Pancreas (tissue), 10 donors: ENCODE measurements at regions not wholly inside any gene's neighbourhood (a gene's known extent, or its start where the extent isn't known, plus 50 kb on each side); places are given as distances from the start of the nearest gene placed in this dataset.

Source experiments
- ATAC-seq, 4 donors: fragments of 200-7000 bp; cut with Tn5 transposase; one replicate each; pipeline versions ENCODE4 v1.8.0 to v1.9.1; 2020; ENCODE audit warnings: mild to moderate bottlenecking in 4 of 4, moderate library complexity in 4 of 4
- DNase-seq, 6 donors: peaks; one replicate each; pipeline ENCODE4 v3.0.0-alpha.2; 2020
- FAIRE-seq: peaks from 2 replicates; lab custom pipeline; 2012; peaks lifted over from hg19 to GRCh38; lab: Jason Lieb, UNC
- H3K27ac ChIP-seq, 4 donors: fragments of 200-600 bp; sonication (generic); 1 replicate in 3 of 4; 2 replicates in 1 of 4; pipeline versions ENCODE4 v1.5.0 to v1.8.0; 2020
- H3K27me3 ChIP-seq, 4 donors: fragments of 200-600 bp; one replicate each; pipeline ENCODE4 v1.8.0; 2021
- H3K36me3 ChIP-seq, 3 donors: fragments of 200-600 bp; sonication (generic) in 1 of 3; one replicate each; pipeline versions ENCODE4 v1.5.0 to v1.8.0; 2020 to 2021
- H3K4me1 ChIP-seq, 3 donors: fragments of 200-600 bp; one replicate each; pipeline ENCODE4 v1.8.0; 2021
- H3K4me3 ChIP-seq, 4 donors: fragments of 200-600 bp; sonication (generic) in 2 of 4; one replicate each; pipeline versions ENCODE4 v1.5.0 to v1.8.0; 2020 to 2021
- H3K9me3 ChIP-seq, 4 donors: fragments of 200-600 bp; one replicate each; pipeline ENCODE4 v1.8.0; 2021
- WGBS, 2 donors: extraction: QIAGEN DNeasy Blood & Tissue Kit; methylation state at CpG; one replicate each; pipeline ENCODE4 v1.1.7; 2013; 5-methylcytosine and 5-hydroxymethylcytosine counted together
- intact Hi-C, 3 donors: fragments of 100-400 bp; cut with DNase I; formaldehyde crosslinking; loops; one replicate each; pipeline versions ENCODE4 v1.11.1 to v1.14.2; 2022
- TF ChIP-seq, protein P1 (sequence below), 4 donors: fragments of 200-600 bp; sonication (generic) in 3 of 4; IDR thresholded peaks; one replicate each; pipeline versions ENCODE4 v1.5.0 to v1.8.0; 2021; ENCODE audit warnings: antibody characterized with exemption in 4 of 4
- donor health status: healthy with polysubstance abuse.
- donor health status: DM: no; HTN: no; CAD: no; lungs with moderate emphysema.
- donor health status: DM: no; HTN: no; CAD: no.
- donor health status: control.
- donor health status: control.
- donor health status: Bipolar disorder and iron deficiency.
- donor health status: DM: yes; HTN: yes; CAD: no.
- donor health status: DM: no; HTN: no; CAD: no.
- donor health status: DM: no; HTN: no; CAD: no.
- donor health status: DM: yes; HTN: yes; CAD: no.

DNA sequence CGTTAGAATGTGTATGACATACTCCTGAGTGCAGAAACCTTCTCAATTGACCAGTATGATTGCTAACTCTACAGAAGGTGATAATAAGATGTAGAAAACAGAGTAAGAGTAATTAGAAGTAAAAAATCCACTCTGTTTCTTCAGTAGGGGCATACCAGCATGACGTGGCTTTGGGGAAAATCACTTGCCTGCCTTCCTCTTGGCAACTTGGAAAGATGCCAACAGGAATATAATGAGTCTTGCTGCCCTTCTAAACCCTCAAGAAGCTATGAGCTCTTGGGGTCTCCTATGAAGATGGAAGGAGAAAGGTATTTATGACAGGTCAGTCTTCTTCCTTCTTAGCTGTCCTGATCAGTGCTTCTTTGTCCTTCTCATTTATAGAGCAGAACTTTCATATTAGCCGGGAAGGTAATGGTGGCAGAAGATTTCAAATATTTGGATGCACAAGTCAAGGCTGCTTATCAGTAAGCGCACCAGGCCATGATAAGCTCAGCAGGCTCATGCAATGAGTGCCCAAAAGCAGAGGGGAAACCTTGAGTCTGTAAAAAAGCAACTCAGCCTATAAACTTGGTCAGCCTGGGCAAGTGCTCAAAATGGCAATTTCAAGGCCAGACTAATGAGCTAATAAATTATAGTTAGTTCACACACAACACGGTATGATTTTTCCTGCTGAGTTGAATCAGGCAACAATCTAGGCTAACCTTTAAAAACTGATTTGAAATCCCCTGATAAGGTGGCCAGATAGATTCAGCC is 69.7 kb upstream of the PPARGC1A start:
- DNase-seq: peak in 1 of 6 donors; percentile 13
- Histone ChIP-seq H3K4me1 (no peaks in the 10 kb centered on the region), H3K9me3 (no peaks in the 10 kb centered on the region), H3K27ac (no peak overlapping the region), H3K36me3 (no peaks in the 10 kb centered on the region), H3K4me3 (no peak overlapping the region), H3K27me3 (no peaks in the 10 kb centered on the region)
- WGBS, 2 donors: 30 to 38% methylated on average over 5 of the region's 5 CpGs
- peak in 3 of 4 donors; percentile 28 to 80 (median 61) for ATAC-seq
- no peak for FAIRE-seq
- TF ChIP-seq, protein P1, sequence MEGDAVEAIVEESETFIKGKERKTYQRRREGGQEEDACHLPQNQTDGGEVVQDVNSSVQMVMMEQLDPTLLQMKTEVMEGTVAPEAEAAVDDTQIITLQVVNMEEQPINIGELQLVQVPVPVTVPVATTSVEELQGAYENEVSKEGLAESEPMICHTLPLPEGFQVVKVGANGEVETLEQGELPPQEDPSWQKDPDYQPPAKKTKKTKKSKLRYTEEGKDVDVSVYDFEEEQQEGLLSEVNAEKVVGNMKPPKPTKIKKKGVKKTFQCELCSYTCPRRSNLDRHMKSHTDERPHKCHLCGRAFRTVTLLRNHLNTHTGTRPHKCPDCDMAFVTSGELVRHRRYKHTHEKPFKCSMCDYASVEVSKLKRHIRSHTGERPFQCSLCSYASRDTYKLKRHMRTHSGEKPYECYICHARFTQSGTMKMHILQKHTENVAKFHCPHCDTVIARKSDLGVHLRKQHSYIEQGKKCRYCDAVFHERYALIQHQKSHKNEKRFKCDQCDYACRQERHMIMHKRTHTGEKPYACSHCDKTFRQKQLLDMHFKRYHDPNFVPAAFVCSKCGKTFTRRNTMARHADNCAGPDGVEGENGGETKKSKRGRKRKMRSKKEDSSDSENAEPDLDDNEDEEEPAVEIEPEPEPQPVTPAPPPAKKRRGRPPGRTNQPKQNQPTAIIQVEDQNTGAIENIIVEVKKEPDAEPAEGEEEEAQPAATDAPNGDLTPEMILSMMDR (IDR thresholded peaks at IDR 0.05): no peak
- intact Hi-C loops: no loop called here

- no peaks in the 10 kb centered on the region for H3K9me3 ChIP-seq
- intact Hi-C loops: no loop called here
- WGBS, 2 donors: 34 to 38% methylated on average over 2 of the region's 2 CpGs
- no peaks in the 10 kb centered on the region for H3K4me1 ChIP-seq
- no peak for ATAC-seq
- no peak for DNase-seq
- no peak overlapping the region for H3K27ac ChIP-seq
- no peaks in the 10 kb centered on the region for H3K27me3 ChIP-seq
- H3K36me3 ChIP-seq: no peaks in the 10 kb centered on the region
- TF ChIP-seq, protein P1 (IDR thresholded peaks at IDR 0.05): no peak
- FAIRE-seq: no peak
- H3K4me3 ChIP-seq: no peak overlapping the region
These were observed 68.9 kb upstream of the PPARGC1A start for GRCh38 chr4:23958749-23959148.

- ATAC-seq: no peak
- 51 to 76% methylated on average over 1 of the region's 1 CpG for WGBS, 2 donors
- H3K9me3 ChIP-seq: no peaks in the 10 kb centered on the region
- no peaks in the 10 kb centered on the region for H3K36me3 ChIP-seq
- TF ChIP-seq, protein P1 (IDR thresholded peaks at IDR 0.05): no peak
- intact Hi-C loops: no loop called here
- H3K27me3 ChIP-seq: no peaks in the 10 kb centered on the region
- no peak overlapping the region for H3K27ac ChIP-seq
- DNase-seq: no peak
- no peaks in the 10 kb centered on the region for H3K4me1 ChIP-seq
- FAIRE-seq: no peak
- H3K4me3 ChIP-seq: no peak overlapping the region
These were observed 67.6 kb upstream of the PPARGC1A start for GRCh38 chr4:23957465-23957864.

GRCh38 chr4:23956601-23957364 is 66.9 kb upstream of the PPARGC1A start:
- H3K9me3 ChIP-seq: no peaks in the 10 kb centered on the region
- no peak for ATAC-seq
- no peaks in the 10 kb centered on the region for H3K27me3 ChIP-seq
- H3K36me3 ChIP-seq: no peaks in the 10 kb centered on the region
- no peak for FAIRE-seq
- H3K4me1 ChIP-seq: no peaks in the 10 kb centered on the region
- TF ChIP-seq, protein P1 (IDR thresholded peaks at IDR 0.05): no peak
- intact Hi-C loops: no loop called here
- no peak for DNase-seq
- H3K4me3 ChIP-seq: no peak overlapping the region
- 74 to 88% methylated on average over 4 of the region's 4 CpGs for WGBS, 2 donors
- no peak overlapping the region for H3K27ac ChIP-seq

DNA sequence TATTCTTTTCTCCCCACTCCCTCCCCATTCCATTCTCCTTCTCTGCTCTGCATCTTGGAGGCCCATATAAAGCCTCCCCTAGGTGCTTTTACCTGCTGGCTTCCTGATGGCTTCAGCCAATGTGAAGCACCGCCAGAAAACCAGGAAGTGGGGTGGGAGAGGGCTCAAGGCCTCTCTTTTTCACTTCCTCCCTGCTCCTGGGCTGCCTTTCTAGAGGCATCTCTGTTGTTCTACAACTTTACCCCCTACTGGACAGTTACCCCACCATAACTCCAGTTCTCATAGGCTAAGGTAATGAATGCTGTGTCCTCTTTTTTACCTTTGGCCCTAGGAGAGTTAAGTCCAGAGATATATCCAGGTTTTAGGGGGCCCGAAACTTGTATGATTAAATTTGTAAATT is 62.4 kb upstream of the PPARGC1A start:
- Histone ChIP-seq H3K36me3 (no peaks in the 10 kb centered on the region), H3K27me3 (no peaks in the 10 kb centered on the region), H3K4me3 (no peak overlapping the region), H3K27ac (no peak overlapping the region), H3K9me3 (no peaks in the 10 kb centered on the region), H3K4me1 (no peaks in the 10 kb centered on the region)
- intact Hi-C loops: no loop called here
- no peak for DNase-seq
- no peak for ATAC-seq
- TF ChIP-seq, protein P1 (IDR thresholded peaks at IDR 0.05): no peak
- 69 to 76% methylated on average over 2 of the region's 2 CpGs for WGBS, 2 donors
- FAIRE-seq: no peak
